ENCODE measurements at regions not wholly inside any gene's neighbourhood (a gene's known extent, or its start where the extent isn't known, plus 50 kb on each side); places are given as distances from the start of the nearest gene placed in this dataset.
A peak's percentile ranks its signal among the peaks of the same experiment; 100 is the strongest.

DNA sequence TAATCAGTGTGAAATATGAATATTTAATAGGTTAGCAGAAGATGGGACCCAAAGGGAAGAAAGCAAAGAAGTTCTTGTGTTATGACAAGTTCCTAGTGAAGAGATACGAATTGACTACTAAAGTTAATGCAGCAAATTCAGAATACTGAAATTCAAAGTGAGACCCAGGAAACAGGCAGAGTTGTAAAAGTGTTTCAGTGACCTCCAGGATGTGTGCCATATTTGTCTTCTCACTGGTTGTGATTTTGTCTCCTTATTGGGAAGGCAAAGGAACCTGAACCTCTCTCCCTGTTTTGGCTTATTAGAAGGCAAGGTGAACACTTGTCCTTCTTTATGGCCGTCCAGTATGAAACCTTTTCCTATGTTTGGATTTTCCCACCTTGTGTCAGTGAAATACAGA lies 51.8 kb upstream of the DTNBP1 start:
- FAIRE-seq: no peak
- WGBS, 3 donors: 80 to 91% (median 82%) methylated on average over 2 of the region's 2 CpGs
- no peak overlapping the region for H3K27ac ChIP-seq (ENCODE audit: low read depth in 1 of 3, low read length in 2 of 3)

DNA sequence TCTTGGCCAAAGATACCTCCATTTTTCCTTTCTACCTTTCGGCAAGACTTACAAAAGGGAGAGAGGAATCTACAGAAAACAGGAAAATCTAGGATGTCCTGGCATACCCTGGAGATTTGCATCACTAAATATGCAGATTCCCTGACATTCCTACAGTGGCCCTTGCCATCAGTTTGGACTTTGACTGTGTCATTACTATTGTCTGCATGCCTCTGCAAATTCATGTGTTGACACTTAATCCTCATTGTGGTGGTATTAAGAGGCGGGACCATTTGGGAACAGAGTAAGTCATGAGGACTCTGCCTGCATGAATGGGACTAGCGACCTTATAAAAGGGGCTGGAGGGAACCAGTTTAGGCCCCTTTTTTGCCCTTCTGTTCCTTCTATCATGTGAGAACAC lies 50.5 kb upstream of the DTNBP1 start:
- Histone ChIP-seq H3K4me3 (ENCODE audit: low read depth in 1 of 3, low read length in 3 of 3) (no peak overlapping the region), H3K27me3 (ENCODE audit: control insufficient read depth in 3 of 3, insufficient read depth in 3 of 3, low read length in 3 of 3) (no peaks in the 10 kb centered on the region), H3K27ac (ENCODE audit: low read depth in 1 of 3, low read length in 2 of 3) (no peak overlapping the region), H3K4me1 (ENCODE audit: control insufficient read depth in 3 of 3, insufficient read depth in 2 of 3, low read depth in 1 of 3, low read length in 2 of 3) (no peaks in the 10 kb centered on the region), H3K36me3 (ENCODE audit: control insufficient read depth in 3 of 3, insufficient read depth in 2 of 3, low read depth in 1 of 3, low read length in 3 of 3) (no peaks in the 10 kb centered on the region), H3K9me3 (ENCODE audit: control insufficient read depth in 2 of 2, insufficient read depth in 1 of 2, low read depth in 1 of 2, low read length in 1 of 2) (peaks cover 0 to 11% of the 10 kb centered on the region in 2 donors)
- FAIRE-seq (no peak), DNase-seq (no peak)
- WGBS, 3 donors: 57 to 75% (median 71%) methylated on average over 3 of the region's 3 CpGs

More for the DNA sequence above, 51.8 kb upstream of the DTNBP1 start:
- Histone ChIP-seq H3K4me1 (ENCODE audit: control insufficient read depth in 3 of 3, insufficient read depth in 2 of 3, low read depth in 1 of 3, low read length in 2 of 3) (no peaks in the 10 kb centered on the region), H3K36me3 (ENCODE audit: control insufficient read depth in 3 of 3, insufficient read depth in 2 of 3, low read depth in 1 of 3, low read length in 3 of 3) (no peaks in the 10 kb centered on the region), H3K9me3 (ENCODE audit: control insufficient read depth in 2 of 2, insufficient read depth in 1 of 2, low read depth in 1 of 2, low read length in 1 of 2) (peaks cover 0 to 11% of the 10 kb centered on the region in 2 donors), H3K27me3 (ENCODE audit: control insufficient read depth in 3 of 3, insufficient read depth in 3 of 3, low read length in 3 of 3) (no peaks in the 10 kb centered on the region), H3K4me3 (ENCODE audit: low read depth in 1 of 3, low read length in 3 of 3) (no peak overlapping the region)
- no peak for DNase-seq

DNA sequence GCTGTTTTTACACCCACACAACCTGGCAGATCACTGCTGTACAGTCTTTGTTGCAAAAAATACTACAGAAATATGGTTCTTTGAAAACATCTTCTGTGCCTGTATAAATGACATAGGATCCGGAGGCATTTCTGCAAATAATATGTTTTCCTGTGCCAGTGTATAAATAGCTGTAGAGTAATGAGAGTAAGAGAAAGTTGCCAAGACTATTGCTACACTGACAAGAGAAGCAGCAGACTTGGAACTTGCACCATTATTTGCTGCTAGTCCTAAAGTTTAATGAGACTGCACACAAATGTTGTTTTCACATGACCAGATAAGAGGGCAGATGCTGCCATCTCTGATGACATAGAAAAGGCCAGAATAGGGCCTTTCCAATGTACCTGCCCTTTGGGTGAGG lies 50.0 kb upstream of the DTNBP1 start:
- Histone ChIP-seq H3K27ac (ENCODE audit: low read depth in 1 of 3, low read length in 2 of 3) (no peak overlapping the region), H3K27me3 (ENCODE audit: control insufficient read depth in 3 of 3, insufficient read depth in 3 of 3, low read length in 3 of 3) (no peaks in the 10 kb centered on the region), H3K4me3 (ENCODE audit: low read depth in 1 of 3, low read length in 3 of 3) (no peak overlapping the region), H3K36me3 (ENCODE audit: control insufficient read depth in 3 of 3, insufficient read depth in 2 of 3, low read depth in 1 of 3, low read length in 3 of 3) (no peaks in the 10 kb centered on the region), H3K4me1 (ENCODE audit: control insufficient read depth in 3 of 3, insufficient read depth in 2 of 3, low read depth in 1 of 3, low read length in 2 of 3) (no peaks in the 10 kb centered on the region), H3K9me3 (ENCODE audit: control insufficient read depth in 2 of 2, insufficient read depth in 1 of 2, low read depth in 1 of 2, low read length in 1 of 2) (peaks cover 0 to 11% of the 10 kb centered on the region in 2 donors)
- FAIRE-seq (no peak), DNase-seq (peak in 1 of 2 donors; percentile 22)
- 69 to 90% (median 80%) methylated on average over 1 of the region's 1 CpG for WGBS, 3 donors

All from small intestine (tissue), 7 donors.